ENCODE measurements at regions not wholly inside any gene's neighbourhood (a gene's known extent, or its start where the extent isn't known, plus 50 kb on each side); places are given as distances from the start of the nearest gene placed in this dataset.

- DNase-seq = no peak
- ATAC-seq = no peak
These were observed 203.5 kb upstream of the PLXNC1 start for GRCh38 chr12:93944911-93945310.

- no peak for DNase-seq
- ATAC-seq = no peak
These were observed 201.7 kb upstream of the PLXNC1 start for GRCh38 chr12:93946542-93947150.

DNA sequence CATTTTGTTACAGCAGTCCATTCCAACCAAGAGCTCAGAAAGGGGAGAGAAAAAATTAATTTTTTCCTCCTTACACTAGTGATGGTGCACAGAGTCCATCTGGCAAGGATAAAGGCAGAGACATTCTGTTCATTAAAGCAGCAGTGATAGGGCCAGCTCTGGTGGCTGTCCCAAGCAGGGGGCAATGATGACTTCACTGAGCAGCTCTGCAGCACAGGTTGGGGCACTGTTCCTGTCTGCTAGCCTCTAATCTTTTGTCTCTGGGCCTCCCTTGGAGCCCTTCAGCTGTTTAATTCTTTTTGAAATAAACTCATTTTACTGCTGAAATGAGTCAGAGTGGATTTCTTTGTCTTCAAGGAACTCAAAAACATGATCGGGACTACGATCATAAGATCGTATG is 200.9 kb upstream of the PLXNC1 start:
- no peak for ATAC-seq
- DNase-seq = no peak

GRCh38 chr12:93950311-93950710 is 198.1 kb upstream of the PLXNC1 start:
- ATAC-seq (no peak), DNase-seq (no peak)

DNA sequence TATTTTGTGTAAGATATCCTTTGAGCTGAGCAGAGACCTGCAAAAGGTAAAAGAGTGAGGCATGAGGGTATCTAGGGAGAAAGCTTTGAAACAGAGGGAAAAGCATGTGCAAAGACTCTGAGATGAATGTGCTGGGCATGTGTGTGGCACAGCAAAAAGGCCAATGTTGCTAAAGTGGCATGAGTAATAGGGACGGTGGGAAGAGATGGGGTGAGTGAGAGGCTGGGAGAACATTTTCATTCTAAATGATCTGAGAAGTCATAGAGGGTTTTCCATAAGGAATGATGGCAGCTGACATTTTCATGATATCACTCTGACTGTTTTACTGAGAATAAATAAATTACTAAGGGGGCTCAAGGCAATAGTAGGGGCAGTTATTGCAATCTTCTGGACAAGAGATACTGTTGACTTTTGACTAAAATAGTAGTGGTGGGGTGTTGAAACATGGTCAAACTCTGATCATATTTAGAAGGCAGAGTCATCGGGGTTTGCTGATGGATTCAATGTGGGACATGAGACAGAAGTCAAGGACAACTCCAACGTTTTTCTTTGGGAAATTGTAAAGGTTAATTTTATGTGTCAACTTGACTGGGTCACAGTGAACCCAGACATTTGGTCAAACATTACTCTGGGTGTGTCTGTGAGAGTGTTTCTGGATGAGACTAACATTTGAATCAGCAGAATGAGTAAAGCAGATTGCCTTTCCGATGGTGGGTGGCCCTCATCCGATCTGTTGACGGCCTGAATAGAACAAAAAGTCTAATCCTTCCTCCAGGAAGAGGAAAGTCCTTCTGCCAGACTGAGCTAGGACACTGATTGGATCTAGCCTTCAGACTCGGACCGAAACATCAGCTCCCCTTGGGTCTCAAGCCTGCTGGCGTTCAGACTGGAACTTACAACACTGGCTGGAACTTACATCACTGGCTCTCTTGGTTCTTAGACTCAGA is 193.9 kb upstream of the PLXNC1 start:
- ATAC-seq = no peak
- DNase-seq = no peak

DNA sequence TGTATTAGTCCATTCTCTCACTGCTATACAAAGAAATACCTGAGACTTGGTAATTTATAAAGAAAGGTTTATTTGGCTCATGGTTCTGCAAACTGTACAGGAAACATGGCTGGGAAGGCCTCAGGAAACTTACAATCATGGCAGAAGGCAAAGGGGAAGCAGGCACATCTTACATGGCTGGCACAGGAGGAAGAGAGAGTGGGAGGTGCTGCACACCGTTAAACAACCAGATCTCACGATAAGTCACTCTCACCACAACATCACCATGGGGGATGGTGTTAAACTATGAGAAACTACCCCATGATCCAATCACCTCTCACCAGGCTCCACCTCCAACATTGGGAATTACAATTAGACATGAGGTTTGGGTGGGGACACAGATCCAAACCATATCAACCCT is 191.8 kb upstream of the PLXNC1 start:
- no peak for ATAC-seq

GRCh38 chr12:93957168-93957567 is 191.2 kb upstream of the PLXNC1 start:
- DNase-seq (no peak), ATAC-seq (no peak)

More for the DNA sequence above, 191.8 kb upstream of the PLXNC1 start:
- no peak for DNase-seq

GRCh38 chr12:93957870-93958269 is 190.5 kb upstream of the PLXNC1 start:
- DNase-seq = no peak

DNA sequence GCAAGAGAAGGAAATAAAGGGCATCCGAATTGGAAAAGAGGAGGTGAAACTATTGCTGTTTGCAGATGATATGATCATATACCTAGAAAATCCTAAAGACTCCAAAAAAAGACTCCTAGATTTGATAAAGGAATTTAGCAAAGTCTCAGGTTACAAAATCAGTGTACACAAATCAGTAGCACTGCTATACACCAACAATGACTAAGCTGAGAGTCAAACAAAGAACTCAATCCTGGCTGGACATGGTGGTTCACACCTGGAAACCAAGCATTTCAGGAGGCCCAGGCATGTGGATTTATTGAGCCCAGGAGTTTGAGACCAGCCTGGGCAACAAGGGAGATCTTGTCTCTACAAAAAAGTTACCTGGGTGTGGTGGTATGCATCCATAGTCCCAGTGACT is 188.7 kb upstream of the PLXNC1 start:
- DNase-seq (no peak), ATAC-seq (no peak)

More at GRCh38 chr12:93957870-93958269, 190.5 kb upstream of the PLXNC1 start:
- ATAC-seq = no peak

DNA sequence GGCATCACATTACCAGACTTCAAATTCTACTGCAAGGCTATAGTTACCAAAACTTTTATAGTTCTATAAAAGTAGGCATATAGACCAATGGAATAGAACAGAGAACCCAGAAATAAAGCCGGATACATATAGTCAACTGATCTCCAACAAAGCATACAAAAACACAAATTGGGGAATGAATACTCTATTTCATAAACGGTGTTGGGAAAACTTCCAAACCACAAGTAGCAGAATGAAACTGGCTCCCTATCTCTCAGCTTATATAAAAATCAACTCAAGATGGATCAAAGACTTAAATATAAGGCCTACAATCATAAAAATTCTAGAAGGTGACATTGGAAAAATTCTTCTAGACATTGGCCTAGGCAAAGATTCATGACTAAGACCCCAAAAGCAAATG is 187.9 kb upstream of the PLXNC1 start:
- ATAC-seq = no peak
- no peak for DNase-seq

GRCh38 chr12:93962336-93962735 is 186.0 kb upstream of the PLXNC1 start:
- no peak for ATAC-seq

DNA sequence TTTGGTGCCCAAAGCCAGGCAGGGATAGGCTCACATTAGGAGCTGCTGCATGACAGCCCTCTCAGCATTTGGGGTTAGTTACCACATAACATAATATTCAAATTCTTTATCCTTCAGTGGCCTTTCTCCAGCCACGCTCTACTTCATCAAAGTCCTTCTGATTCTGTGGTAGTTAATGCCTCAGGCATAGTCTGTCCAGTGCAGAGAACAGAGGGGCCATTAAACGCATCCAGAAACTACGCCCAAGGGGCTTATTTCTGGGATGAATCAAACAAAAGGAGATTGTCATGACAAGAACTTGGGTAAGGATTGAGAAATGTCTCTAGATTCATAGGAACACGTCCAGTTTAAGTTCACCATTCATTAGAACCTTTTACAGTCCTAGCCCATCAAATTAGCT is 183.4 kb upstream of the PLXNC1 start:
- no peak for DNase-seq

More at GRCh38 chr12:93962336-93962735, 186.0 kb upstream of the PLXNC1 start:
- no peak for DNase-seq

DNA sequence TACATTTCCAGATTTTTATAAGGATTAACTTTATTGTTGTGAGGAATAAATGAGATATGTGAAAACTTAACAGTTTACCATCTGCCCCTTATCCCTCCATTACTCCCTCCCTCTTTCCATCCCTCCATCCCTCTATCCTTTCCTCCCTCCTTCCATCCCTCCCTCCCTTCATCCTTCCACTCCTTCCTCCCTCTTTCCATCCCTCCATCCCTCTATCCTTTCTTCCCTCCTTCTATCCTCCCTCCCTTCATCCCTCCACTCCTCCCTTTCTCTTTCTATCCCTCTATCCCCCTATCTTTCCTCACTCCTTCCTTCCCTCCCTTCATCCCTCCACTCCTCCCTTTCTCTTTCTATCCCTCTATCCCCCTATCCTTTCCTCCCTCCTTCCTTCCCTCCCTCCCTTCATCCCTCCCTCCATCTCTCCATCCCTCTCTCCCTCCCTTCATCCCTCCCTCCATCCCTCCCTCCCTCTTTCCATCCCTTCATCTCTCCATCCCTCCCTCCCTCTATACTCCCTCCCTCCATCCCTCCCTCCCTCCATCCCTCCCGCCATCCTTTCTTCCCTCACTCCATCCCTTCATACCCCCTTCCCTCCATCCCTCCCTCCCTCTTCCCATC is 181.8 kb upstream of the PLXNC1 start:
- DNase-seq (no peak), ATAC-seq (no peak)

More for the DNA sequence above, 183.4 kb upstream of the PLXNC1 start:
- ATAC-seq = no peak

DNA sequence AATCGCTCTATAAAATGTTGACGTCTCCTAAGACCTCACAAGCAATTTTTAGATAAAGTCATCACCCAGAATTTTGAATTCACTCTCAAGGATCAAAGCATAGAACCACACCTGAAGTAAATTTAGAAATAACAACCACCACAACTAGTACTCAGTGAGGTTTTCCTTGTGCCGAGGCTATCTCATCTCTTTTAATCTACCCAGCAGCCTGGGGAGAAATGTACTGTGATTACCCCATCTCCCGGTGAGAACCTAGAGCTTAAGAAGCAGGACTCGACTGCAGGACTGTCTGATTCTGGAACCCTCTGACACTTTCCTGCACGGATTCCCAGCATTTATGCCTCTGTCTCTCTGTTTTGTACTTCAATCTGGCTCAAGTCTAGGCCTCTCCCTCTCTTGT is 180.9 kb upstream of the PLXNC1 start:
- DNase-seq (no peak), ATAC-seq (no peak)

DNA sequence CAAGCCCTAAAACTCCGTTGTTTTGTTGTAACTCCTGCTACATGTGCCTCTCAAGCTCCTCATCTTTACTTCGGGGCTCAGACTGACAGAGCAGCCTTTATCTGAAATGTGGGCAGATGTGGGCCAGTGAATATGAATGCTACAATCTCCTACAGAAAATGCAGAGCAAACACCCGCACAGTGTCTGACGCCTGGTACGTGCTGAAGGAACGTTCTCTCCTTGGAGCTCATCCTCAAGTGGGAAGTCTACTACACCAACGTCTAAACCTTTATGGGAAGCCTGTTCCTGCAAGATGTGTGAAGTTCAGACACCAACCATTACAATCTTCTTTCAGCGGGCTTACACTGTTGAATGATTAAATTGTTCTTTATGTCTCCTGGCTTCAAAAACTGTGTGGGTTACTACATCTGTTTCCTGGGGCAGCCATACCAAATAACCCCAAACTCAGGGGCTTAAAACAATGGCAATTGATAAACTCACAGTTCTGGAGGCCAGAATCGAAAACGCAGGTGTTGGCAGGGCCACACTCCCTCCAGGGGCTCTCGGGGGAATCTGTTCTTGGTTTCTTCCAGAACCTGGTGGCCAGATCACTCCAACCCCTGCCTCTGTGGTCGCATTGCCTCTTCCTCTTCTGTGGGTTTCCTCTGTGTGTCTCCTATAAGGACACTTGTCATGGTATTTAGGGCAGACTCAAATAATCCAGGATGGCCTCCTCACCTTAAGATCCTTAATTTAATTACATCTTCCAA is 179.7 kb upstream of the PLXNC1 start:
- DNase-seq (no peak), ATAC-seq (no peak)

- no peak for DNase-seq
- no peak for ATAC-seq
These were observed 177.3 kb upstream of the PLXNC1 start for GRCh38 chr12:93970900-93971688.

GRCh38 chr12:93972411-93973208 is 175.8 kb upstream of the PLXNC1 start:
- ATAC-seq (no peak), DNase-seq (no peak)

DNA sequence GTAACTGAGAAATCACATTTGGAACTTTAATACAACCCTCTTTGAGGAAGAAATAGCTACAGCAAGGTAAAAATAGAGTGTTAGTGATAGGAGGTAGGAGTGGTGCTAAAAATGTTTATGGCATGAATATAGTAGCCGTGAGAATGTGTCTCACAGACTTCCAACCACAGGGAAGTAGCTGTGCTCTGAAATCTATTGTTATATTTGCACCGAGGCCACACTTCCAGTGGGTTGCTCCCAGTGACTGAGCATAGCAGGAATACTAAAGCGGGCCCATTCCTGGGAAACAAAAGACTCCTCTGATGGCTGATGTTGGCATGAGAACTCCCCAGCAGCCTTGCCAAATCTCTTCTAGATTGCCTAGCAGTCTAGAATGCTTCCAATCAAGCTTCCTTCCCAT is 174.1 kb upstream of the PLXNC1 start:
- ATAC-seq (no peak), DNase-seq (no peak)

DNA sequence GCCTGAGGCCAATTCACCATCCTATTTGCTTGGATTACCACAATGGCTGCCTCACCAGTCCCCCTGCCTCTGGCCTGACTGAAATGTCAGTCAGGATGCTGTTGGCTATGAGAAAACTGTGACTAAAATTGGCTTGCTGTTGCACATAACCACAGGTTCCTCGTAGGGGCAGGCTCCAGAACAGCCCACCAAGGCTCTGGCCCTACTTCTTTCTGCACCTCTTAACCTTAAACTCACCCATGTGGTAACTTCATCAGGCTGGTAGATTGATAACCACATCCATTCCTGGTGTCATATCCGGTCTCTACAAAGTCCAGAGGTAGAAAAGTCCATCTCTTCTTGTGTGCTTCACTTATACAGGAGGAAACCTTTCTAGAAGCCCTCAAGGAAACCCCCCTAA is 172.4 kb upstream of the PLXNC1 start:
- ATAC-seq (no peak), DNase-seq (no peak)

GRCh38 chr12:93977081-93977480 is 171.3 kb upstream of the PLXNC1 start:
- DNase-seq = no peak
- no peak for ATAC-seq

DNA sequence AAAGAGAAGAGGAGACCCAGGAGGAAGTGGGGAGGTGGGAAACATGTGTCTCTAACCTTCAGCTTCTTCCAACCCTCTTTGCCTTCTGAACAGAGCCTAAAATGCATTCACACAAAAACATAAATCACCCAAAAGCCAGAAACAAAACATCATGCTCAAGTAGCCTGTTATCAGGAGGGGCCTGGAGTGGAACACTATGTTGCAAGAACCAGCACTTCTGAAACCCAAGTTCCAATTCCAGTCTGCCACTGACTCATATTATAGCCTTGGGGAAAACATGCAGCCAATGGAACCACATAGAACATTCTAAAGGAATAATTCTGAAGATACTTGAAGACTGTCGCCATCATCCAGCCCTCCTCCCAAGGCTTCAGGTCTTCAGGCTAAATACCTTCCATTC is 169.8 kb upstream of the PLXNC1 start:
- no peak for DNase-seq
- ATAC-seq = no peak

Data from stimulated activated naive CD8-positive, alpha-beta T cell treated with anti-CD3 and anti-CD28 coated beads, Interleukin-15, Interleukin-2, amounts not matched to agents 100 U/mL and 50 U/mL, for 24 hours (primary cell).